NCI-H446 treated with DMSO at 0.1 percent for 48 hours (cell line): ENCODE measurements at regions not wholly inside any gene's neighbourhood (a gene's known extent, or its start where the extent isn't known, plus 50 kb on each side); places are given as distances from the start of the nearest gene placed in this dataset.

ENCODE experiments used
- DNase-seq: peaks from one replicate; lab custom pipeline; 2025; lab: John Stamatoyannopoulos, UW

DNA sequence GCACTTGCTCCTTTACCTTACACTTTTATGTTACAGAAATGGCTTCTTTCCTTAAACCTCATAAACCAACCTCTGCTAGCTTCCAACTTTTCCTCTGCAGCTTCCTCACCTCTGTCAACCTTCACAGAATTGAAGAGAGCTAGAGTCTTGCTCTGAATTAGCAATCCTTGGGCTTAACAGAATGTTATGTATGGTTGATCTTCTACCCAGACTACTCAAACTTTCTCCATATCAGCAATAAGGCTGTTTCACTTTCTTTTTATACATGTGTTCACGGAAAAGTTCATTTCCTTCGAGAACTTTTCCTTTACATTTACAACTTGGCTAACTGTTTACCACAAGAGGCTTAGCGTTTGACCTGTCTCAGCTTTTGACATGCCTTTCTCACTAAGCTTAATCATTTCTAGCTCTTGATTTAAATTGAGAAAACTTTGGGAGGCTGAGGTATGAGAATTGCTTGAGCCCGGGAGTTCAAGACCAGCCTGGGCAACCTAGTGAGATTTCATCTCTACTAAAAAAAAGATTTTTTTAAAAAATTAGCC is 207.3 kb downstream of the BMP7 start:
- DNase-seq = no peak

DNA sequence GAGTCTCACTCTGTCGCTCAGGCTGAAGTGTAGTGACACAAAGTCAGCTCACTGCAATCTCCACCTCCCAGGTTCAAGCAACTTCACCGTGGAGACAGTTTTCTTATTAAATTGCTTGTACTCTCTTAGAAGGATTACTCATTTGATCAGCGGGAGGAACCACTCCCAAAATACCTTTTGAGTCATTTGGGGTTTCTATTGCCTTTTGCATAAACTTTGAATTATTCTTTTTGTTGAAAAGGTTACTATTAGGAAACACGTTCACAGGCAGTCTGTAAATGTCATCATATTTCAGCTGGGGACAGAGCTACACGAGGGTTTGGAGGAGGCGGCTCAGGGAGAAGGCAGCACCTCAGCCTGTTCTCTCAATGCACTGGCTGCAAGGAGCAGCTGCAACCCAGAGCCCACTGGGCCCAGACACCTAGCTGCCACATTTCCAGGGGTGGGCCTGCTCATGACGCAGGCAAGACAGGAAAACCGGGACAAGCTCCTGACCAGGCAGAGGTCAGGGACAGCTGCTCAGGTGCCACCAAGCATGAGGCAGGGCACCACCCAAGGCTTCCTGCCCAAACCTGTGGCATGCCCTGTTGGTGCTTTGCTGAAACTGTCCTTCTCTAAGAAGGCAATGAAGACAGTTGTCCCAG is 205.9 kb downstream of the BMP7 start:
- DNase-seq = no peak

DNA sequence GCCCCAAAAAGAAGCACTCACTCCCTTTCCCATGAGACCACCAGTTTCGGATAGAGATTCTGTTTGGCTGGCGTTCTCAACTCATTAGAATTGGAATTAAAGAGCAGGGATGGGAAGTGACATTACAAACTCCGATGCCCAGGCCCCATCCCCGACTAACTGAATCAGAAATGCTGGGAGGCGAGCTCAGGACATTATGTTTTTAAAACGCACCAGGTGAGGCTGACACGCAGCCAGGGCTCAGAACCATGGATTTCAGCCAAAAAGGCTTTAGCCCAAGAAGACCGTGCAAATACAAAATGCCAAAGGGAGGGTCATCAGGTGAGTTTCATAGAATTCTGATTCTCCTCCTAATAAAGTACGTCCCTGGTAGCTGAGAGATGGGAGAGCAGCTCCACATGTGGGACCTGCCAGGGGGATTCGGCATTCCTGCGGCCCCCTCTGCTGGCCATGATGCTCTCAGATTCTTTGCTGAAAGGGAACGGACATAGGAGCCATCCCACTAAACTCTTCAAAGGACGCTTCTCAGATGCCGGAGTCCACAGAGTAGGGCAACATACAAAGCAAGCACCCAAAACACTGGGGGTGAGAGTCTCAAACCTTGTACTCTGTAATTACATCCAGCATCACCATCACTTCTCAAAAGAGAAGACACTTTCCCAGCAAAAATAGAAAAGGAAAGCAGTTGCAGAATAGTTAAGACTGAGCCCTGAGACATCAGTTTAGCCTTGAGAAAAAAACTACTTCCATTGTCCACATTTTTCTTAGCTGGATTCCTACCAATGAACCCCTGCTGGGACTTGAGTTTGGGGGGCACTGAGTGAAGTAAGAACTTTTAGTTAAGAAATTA is 205.2 kb downstream of the BMP7 start:
- no peak for DNase-seq

DNA sequence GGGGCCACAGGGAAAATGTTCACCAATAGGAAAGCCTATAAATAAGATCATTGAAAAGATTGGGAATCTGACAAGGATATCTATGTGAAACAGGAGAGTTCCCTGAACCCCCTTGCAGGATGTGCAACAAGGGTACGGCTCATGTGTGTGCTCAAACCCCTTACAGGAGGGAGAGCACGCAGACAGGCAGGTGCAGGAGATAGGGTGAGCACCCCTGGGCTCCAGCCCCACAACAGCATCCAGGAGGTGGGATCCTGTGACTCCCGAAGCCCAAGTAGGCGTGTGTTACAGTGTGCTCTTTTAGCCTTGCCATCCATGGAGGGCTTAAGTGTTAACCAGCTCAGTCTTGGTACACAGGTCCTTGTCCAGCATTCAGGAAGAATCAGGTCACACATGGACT is 204.2 kb downstream of the BMP7 start:
- no peak for DNase-seq

DNA sequence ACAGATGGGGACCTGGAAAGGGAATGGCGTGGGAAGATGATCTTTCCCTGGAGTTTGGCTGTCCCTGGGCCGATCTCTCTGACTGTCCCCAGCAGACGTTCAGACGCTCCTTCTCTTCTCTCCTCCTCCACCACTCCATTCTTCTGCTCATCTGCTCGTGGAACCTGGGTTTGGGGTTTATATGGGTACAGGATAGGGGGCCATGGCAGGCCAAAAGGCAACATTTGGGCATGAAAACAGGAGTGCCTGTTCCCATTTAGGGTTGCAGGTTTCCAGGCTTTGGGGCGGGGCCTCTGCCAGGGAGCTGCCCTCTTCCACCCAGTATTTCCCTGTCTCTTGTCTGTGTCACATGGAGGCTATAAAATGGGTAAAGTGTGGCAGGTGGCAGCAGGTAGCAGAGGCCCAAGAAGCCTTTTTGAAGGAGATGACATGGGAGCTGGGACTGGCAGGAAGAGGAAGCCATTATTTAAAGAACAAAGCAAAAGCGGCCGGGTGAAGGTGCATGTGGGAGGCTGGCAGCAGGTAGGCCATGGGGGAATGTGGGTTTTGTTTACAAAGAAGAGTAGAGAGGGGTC is 203.7 kb downstream of the BMP7 start:
- no peak for DNase-seq

DNA sequence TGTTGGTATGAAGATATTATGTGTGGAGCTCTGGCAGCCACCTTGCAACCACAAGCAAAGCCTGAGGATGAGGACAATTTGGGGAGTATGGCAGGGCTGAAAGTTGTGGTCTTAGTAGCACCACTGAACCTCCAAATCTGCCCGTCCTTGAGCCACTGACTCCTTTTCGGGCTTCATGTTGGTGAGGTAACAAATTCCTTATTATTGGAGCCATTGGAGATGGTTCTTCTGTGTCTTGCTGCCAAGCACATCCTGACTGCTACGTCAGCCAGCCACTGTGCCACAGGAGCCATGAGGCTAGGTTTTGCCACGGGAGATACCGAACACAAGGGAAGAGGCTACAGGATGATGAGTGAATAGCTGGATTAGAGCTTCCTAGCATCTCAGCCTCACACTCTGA is 201.6 kb downstream of the BMP7 start:
- no peak for DNase-seq

DNA sequence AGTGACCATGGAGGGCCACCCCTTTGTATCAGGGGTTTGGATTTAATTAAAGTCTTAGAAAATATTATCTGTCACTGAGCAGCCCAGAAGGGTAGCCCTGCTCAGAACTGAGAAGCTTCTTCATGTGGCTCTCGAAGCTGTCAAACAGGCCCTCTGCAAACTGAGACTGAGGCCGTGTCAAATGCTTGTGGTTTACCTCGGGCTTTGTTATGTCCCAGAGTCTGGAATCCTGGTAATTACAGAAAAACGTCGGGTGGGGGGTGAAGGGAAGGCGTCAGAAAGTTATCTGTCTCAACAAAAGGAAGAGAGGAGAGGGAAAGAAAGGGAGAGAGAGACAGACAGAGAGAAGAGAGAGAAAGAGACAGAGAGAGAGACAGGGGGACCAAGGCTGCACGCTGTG is 200.8 kb downstream of the BMP7 start:
- no peak for DNase-seq

DNA sequence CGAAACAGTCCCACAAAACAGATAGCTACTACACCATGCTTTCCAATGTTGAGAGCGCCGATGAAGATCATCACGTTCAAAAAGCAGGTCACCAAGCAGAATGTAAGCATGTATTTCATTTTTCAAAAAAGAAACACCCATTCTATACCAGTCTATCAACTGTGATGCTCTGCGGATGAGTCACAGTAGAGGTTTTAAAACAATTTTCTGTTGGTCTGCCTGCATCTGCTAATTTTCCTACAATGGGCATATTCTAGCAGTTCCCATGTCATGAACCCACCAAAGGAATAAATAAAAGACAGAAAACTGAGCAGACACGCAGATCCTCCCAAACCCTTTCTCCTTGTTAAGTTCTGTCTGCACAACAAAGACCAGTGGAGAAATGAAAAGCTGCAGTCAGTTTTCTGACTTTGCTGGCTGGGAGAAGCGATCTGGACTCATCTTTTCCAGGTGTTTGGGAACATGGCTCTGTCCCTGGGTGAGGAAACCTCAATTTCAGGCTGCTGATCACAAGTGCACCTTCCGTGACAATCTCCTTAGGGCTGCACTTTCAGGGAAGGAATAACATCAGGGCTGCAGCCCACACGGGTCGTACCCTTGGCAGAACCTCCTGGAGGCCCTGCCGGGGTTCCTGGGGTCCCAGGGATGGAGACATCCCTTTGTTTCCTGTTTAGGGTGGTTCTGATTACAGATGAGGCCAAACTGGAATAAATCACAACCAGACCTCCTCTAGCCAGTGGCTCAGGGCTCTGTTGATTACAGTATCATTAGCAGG is 200.1 kb downstream of the BMP7 start:
- no peak for DNase-seq

DNA sequence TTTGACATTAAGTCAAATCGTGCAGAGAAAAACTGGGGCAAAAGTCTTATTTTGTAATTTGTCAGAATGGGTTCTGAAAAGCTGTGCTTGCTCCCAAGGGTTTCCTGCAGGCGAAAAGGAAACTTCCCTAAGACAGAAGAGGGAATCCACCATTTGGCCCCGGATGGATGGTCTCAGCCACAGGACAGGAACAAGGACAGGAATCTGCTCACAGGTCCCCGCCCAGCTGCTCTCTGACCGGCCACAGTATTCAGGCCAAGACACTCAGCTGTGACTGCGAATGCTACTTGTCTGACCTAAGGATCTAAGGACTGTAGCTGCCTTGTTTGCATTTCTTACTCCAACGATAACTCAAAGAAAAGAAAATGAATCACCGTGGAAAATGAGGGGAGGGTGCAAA is 197.0 kb downstream of the BMP7 start:
- no peak for DNase-seq

DNA sequence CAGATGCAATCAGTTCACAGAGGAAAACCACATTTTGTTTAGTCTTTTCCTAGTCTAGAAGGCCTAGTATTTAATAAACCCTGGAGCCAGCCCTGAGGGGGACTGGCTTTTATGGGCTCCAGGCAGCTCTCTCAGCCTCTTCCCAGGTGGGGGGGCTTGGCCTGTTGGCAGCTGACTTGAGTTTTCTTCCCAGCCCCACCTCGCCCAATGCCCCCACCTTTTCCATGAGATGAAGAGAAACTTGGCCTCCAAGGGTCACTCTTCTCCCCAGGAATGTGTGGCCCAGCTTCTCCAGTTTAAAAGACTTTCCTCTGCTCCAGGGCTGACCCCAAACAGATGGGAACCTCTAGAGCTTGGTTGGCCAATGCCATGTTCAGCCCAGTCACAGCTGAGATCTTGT is 196.1 kb downstream of the BMP7 start:
- no peak for DNase-seq

DNA sequence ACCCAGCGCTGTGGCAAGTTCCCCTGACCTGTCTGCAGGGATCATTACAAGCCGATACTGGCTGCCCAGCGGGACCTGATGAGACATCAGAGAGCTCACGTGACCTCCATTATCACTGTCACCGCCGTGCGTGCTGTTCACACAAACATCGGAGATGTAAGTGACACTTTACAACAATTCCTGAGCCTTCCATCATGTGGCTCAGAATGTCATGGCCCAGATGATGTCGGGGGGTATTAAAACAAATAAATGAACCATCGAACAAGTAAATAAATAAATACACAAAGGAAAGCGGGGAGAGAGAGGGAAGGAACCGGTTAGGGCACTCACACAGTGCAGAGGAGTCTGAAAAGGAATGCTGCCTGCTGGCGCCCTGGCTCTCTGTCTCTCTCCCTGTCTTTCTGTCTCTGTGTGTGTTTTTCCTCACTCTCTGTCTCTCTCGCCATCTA is 195.1 kb downstream of the BMP7 start:
- DNase-seq = no peak

DNA sequence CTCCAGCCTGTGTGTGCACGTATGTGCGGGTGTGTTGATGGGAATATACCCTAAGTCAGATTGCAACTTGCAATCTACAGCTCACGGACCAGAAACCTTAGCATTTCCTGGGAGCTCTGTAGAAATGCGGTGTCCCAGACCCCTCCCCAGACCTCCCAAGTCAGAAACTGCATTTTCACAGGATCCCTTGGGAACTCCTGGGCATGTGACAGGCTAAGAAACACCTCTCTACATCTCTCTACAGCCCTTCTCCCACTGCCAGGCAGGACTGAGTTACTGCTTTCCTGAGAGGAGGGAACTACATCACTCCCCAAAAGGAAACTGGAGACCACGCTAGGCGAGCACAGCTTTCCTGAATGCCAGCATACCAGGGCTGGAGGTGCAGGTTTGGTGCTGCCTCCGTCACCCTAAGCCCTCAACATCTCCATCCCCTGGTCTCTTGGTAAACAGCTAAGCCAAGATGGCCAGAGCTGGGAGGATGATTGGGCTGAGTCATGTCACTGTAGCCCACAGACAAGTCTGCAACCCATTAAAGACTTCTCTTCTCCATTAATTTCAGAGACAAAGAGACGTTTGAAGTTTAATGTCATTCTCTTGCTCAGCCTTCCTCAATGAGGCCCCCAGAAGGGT is 194.4 kb downstream of the BMP7 start:
- DNase-seq = no peak

DNA sequence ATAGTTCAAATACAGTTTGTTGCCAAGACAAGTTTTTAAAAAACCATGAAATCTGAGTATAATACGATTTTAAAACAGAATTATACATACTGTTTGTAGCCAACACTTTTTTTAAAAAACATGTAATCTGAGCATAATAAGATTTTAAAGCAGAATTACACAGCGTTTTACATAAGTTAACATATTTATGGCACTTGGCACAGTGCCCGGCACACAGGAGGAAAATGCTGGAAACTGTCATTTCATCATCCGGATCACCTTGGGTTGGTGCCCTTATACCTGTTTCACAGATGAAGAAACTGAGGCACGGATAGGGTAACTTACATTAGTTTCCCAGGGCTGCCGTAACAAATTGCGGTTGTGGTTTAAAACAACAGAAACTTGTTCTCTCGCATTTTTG is 193.0 kb downstream of the BMP7 start:
- no peak for DNase-seq

DNA sequence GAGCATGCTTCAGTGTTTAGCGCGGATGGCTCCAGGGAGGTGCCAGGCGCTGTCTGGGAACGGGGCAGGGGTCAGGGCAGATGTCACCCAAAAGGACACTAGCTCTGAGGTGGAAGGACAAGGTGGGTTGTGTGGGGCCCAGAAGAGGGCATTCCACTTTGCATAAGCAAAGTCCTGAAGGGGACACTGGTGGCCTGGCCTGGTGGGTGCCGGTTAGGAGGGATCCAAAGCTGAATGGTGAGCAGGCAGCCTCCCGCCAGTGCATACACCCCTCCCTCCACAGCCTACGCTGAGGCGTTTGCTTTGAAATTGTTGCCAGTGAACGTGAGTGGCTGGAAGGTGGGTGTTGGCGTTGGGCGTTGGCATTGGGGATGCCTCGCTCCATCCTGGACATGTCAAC is 192.1 kb downstream of the BMP7 start:
- no peak for DNase-seq

DNA sequence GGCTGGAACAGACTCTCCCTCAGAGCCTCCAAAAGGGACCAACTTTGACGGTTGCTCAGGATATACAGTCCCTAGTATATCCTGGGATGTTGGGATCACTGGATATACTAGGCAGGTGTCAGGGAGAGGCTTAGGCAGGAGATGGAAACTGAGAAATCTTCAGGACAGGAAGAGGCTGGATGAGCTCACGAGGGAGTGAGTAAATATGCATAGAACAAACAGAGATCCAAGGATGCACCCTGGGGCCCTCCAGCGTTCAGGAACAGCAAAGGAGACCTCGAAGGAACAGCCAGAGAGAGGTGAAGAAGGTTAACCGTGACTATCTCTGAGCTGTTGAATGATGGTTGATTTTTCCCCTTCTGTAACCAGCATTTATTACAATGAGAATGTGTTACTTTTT is 191.3 kb downstream of the BMP7 start:
- DNase-seq = no peak

DNA sequence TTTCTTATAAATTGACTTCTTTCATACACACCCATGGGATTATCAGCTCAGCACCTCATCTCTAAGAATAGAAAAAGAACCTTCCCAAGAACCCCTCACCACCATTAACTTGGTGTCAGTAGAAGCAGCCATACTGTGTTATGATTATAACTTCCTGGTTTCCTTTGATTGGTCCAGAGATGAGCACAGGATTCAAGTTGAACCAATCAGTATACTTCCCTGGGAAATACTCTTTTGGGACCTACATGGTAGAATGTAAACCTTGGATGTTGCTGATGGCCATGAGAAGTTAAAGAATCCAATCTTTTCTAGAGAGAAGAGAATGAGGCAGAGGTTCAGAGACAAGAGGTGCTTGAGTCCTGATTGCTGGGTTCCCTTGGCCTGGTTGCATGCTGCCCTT is 190.8 kb downstream of the BMP7 start:
- DNase-seq = no peak

DNA sequence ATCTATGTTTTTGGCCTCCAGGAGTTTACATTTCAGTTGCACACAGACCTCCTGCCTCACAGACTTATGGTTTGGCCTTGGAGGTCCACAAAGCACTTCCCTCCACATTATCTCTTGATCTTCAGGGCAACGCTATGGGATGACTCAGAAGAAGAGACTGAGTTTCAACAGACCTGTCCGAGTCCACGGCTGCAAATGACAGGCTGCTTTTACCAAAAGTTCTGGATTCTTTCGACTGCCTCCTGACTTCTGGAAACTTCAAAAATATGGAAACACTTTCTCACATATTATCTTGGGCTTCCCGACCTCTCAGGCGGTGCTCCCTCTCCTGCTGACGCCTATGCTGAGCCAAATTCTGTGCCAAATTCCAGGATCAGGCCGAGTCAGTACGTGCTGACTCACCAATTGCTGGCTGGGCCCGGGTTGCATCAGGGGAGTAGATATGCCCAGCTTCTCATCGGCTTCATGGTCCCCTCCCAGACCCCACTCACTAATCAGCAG is 190.2 kb downstream of the BMP7 start:
- DNase-seq = no peak

DNA sequence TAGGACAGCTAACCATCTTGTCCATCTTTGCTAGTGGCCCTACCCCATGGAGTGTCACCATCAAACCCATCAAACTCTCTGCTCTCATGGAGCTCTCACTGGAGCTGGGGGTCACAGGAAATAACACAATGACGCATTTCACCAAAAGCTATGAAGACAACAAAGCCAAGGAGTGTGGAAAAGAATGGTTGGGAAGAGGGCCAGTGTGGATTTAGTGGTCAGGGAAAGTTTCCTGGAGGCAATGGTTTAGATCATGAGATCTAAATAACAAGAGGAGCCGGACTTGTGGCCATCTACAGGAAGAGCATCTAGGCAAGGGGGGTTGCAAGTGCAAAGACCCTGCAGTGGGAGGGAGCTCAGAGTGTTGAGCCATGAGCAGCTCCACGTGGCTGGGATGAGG is 189.5 kb downstream of the BMP7 start:
- DNase-seq = no peak

DNA sequence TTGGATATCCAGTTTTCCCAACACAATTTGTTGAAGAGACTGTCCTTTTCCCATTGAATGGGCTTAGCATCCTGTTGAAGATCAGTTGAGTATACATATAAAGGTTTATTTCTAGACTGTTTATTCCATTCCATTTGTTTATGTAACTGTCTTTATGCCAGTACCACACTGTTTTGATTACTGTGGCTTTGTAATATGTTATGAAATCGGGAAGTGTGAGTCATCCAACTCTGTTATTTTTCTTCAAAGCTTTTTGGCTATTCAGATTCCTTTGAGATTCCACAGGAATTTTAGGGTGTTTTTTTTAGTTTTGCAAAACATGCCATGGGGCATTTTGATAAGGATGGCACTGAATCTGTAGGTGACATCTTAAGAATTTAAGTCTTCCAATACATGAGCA is 188.3 kb downstream of the BMP7 start:
- no peak for DNase-seq

DNA sequence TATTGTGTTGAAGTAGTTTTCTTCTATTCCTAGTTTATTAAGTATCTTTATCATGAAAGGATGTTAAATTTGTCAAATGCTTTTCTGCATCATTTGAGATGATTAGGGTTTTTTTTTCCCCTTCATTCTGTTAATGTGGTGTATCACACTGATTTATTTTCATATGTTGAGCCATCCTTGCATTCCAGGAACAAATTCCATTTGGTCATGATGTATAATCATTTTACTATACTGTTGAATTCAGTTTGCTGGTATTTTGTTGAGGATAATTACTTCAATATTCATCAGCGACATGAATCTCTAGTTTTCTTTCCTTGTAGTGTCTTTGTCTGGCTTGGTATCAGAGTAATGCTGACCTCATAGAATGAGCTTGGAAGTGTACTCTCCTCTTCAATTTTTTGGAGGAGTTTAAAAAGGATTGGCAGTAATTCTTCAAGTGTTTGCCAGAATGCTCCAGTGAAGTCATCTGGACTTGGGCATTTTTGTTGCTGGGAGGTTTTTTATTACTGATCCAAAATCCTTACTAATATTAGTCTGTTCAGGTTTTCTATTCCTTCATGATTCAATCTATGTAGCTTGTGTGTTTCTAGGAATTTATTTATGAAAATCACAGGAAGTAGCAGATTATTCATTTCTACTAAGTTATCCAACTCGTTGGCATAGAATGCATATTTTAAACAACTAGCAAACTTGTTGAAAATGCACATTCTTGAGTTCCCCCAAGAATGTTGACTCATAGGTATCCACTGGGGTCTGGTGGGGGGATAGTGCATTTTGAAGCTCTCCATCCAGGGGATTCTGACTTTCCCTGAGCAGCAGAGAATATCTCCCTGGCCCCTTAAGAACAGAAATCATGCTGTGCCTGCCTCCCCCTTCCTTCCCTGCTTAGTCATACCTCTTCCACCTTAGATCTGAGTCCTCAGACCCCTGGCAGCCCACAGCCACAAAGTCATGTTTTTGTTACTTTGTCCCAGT is 187.1 kb downstream of the BMP7 start:
- no peak for DNase-seq
